Limb (tissue), 2 donors: ENCODE measurements at regions not wholly inside any gene's neighbourhood (a gene's known extent, or its start where the extent isn't known, plus 50 kb on each side); places are given as distances from the start of the nearest gene placed in this dataset.
"Not testable (repeated sequence)": the region's sequence is repeated elsewhere in the genome, so short reads cannot be mapped to it uniquely, and the experiment has no call there.

Experiments
- DNase-seq, 2 donors: peaks; one replicate each; pipeline ENCODE4 v3.0.0-alpha.2; 2016; ENCODE audit errors: extremely low spot score in 2 of 2

- DNase-seq = no peak
These were observed 423.3 kb downstream of the SOX2 start for GRCh38 chr3:182135056-182135455.

GRCh38 chr3:182136008-182136910 is 424.5 kb downstream of the SOX2 start:
- no peak for DNase-seq

- DNase-seq = no peak
These were observed 426.7 kb downstream of the SOX2 start for GRCh38 chr3:182138393-182138792.

GRCh38 chr3:182139627-182140357 is 428.1 kb downstream of the SOX2 start:
- no peak for DNase-seq

GRCh38 chr3:182142928-182143327 is 431.2 kb downstream of the SOX2 start:
- DNase-seq = no peak

- DNase-seq = no peak
These were observed 432.2 kb downstream of the SOX2 start for GRCh38 chr3:182143903-182144302.

GRCh38 chr3:182148360-182148759 is 436.6 kb downstream of the SOX2 start:
- no peak for DNase-seq

- no peak for DNase-seq
These were observed 437.9 kb downstream of the SOX2 start for GRCh38 chr3:182149594-182149993.

- not testable (repeated sequence) for DNase-seq
These were observed 444.6 kb downstream of the SOX2 start for GRCh38 chr3:182156326-182156725.

- DNase-seq = no peak
These were observed 453.5 kb downstream of the SOX2 start for GRCh38 chr3:182165234-182165633.

- no peak for DNase-seq
These were observed 460.8 kb downstream of the SOX2 start for GRCh38 chr3:182172534-182172933.

GRCh38 chr3:182178488-182179200 is 466.9 kb downstream of the SOX2 start:
- no peak for DNase-seq

GRCh38 chr3:182179631-182180030 is 467.9 kb downstream of the SOX2 start:
- no peak for DNase-seq

GRCh38 chr3:182180654-182181385 is 469.1 kb downstream of the SOX2 start:
- no peak for DNase-seq

- peak in 1 of 2 donors; percentile 9 for DNase-seq
These were observed 470.8 kb downstream of the SOX2 start for GRCh38 chr3:182182531-182182968.

GRCh38 chr3:182183716-182184430 is 472.1 kb downstream of the SOX2 start:
- no peak for DNase-seq

GRCh38 chr3:182185313-182185712 is 473.6 kb downstream of the SOX2 start:
- no peak for DNase-seq

- DNase-seq = no peak
These were observed 478.3 kb downstream of the SOX2 start for GRCh38 chr3:182190056-182190455.

- DNase-seq = no peak
These were observed 486.6 kb downstream of the SOX2 start for GRCh38 chr3:182198345-182198744.

GRCh38 chr3:182201456-182202168 is 489.9 kb downstream of the SOX2 start:
- DNase-seq = peak in 1 of 2 donors; percentile 18
